ENCODE measurements at regions not wholly inside any gene's neighbourhood (a gene's known extent, or its start where the extent isn't known, plus 50 kb on each side); places are given as distances from the start of the nearest gene placed in this dataset.
"Not testable (repeated sequence)": the region's sequence is repeated elsewhere in the genome, so short reads cannot be mapped to it uniquely, and the experiment has no call there.

GRCh38 chr6:2575236-2575635 is 175.5 kb downstream of the MYLK4 start:
- Histone ChIP-seq H3K36me3 (no peaks in the 10 kb centered on the region), H3K27ac (no peak overlapping the region), H3K4me1 (ENCODE audit: insufficient read depth) (no peaks in the 10 kb centered on the region), H3K4me3 (no peak overlapping the region), H3K27me3 (no peaks in the 10 kb centered on the region), H3K9me3 (peaks cover 0 to 4% of the 10 kb centered on the region in 2 donors)
- TF ChIP-seq POLR2A (IDR thresholded peaks at IDR 0.05), result no peak
- no peak for TF ChIP-seq EP300 (IDR thresholded peaks at IDR 0.05)
- TF ChIP-seq CTCF (IDR thresholded peaks at IDR 0.05), result no peak
- intact Hi-C loops (cut with DNase I), result no loop called here
- no peak for DNase-seq
- 88 to 89% (median 89%) methylated on average over 5 of the region's 5 CpGs for WGBS, 3 donors

- H3K27ac ChIP-seq; H3K27me3 ChIP-seq; H3K4me1 ChIP-seq (ENCODE audit: insufficient read depth); H3K9me3 ChIP-seq; H3K36me3 ChIP-seq; intact Hi-C loops (cut with DNase I); H3K4me3 ChIP-seq; DNase-seq: not testable (repeated sequence)
- 95 to 96% (median 95%) methylated on average over 1 of the region's 1 CpG for WGBS, 3 donors
Observed at GRCh38 chr6:2569420-2569819, 181.3 kb downstream of the MYLK4 start.

- TF ChIP-seq POLR2A (IDR thresholded peaks at IDR 0.05), result no peak
- TF ChIP-seq CTCF (IDR thresholded peaks at IDR 0.05), result no peak
- TF ChIP-seq EP300 (IDR thresholded peaks at IDR 0.05), result no peak
- intact Hi-C loops (cut with DNase I), result no loop called here
Observed at GRCh38 chr6:2566048-2566447, 184.7 kb downstream of the MYLK4 start.

GRCh38 chr6:2565499-2565898 is 185.2 kb downstream of the MYLK4 start:
- no peak for DNase-seq
- no peak overlapping the region for H3K4me3 ChIP-seq
- H3K27ac ChIP-seq, result no peak overlapping the region
- 59 to 88% (median 73%) methylated on average over 5 of the region's 5 CpGs for WGBS, 3 donors
- H3K9me3 ChIP-seq, result no peaks in the 10 kb centered on the region
- TF ChIP-seq CTCF (IDR thresholded peaks at IDR 0.05) (no peak), POLR2A (IDR thresholded peaks at IDR 0.05) (no peak), EP300 (IDR thresholded peaks at IDR 0.05) (no peak)
- H3K4me1 ChIP-seq (ENCODE audit: insufficient read depth), result no peaks in the 10 kb centered on the region
- intact Hi-C loops (cut with DNase I), result no loop called here
- H3K27me3 ChIP-seq, result no peaks in the 10 kb centered on the region
- H3K36me3 ChIP-seq, result no peaks in the 10 kb centered on the region

More at GRCh38 chr6:2566048-2566447, 184.7 kb downstream of the MYLK4 start:
- Histone ChIP-seq H3K9me3 (no peaks in the 10 kb centered on the region), H3K4me3 (no peak overlapping the region), H3K27ac (no peak overlapping the region), H3K4me1 (ENCODE audit: insufficient read depth) (no peaks in the 10 kb centered on the region), H3K36me3 (no peaks in the 10 kb centered on the region), H3K27me3 (no peaks in the 10 kb centered on the region)
- DNase-seq, result no peak
- WGBS, 3 donors, result 85 to 93% (median 85%) methylated on average over 1 of the region's 1 CpG

GRCh38 chr6:2563635-2564034 is 187.1 kb downstream of the MYLK4 start:
- no peak for DNase-seq
- Histone ChIP-seq H3K9me3 (no peaks in the 10 kb centered on the region), H3K4me3 (no peak overlapping the region), H3K4me1 (ENCODE audit: insufficient read depth) (no peaks in the 10 kb centered on the region), H3K27ac (no peak overlapping the region), H3K36me3 (no peaks in the 10 kb centered on the region), H3K27me3 (no peaks in the 10 kb centered on the region)
- TF ChIP-seq CTCF (IDR thresholded peaks at IDR 0.05), result no peak
- TF ChIP-seq POLR2A (IDR thresholded peaks at IDR 0.05), result no peak
- TF ChIP-seq EP300 (IDR thresholded peaks at IDR 0.05), result no peak
- intact Hi-C loops (cut with DNase I), result no loop called here
- WGBS, 3 donors, result 36 to 47% (median 40%) methylated on average over 6 of the region's 6 CpGs
